OCI-LY7 (cell line): ENCODE measurements at regions not wholly inside any gene's neighbourhood (a gene's known extent, or its start where the extent isn't known, plus 50 kb on each side); places are given as distances from the start of the nearest gene placed in this dataset.

ENCODE experiments used
- BruUV-seq: library from RNA; stranded (reverse); fragments of 400-500 nt; replicated peaks from 2 replicates; lab custom pipeline; 2021; lab: Mats Ljungman, UMichigan
- CTCF ChIA-PET: fragments of 300-600 bp; sonication (Branson Sonifier 250); formaldehyde crosslinking; loops from one replicate; lab custom pipeline; 2022; ENCODE audit warnings: antibody characterized with exemption; ENCODE audit not compliant: unreplicated experiment; lab: Charles Lee
- POLR2A ChIA-PET: fragments of 300-600 bp; sonication (Branson Sonifier 250); formaldehyde crosslinking; loops from one replicate; lab custom pipeline; 2022; ENCODE audit warnings: antibody characterized with exemption; lab: Charles Lee
- DNase-seq: peaks from one replicate; pipeline ENCODE4 v3.0.0-alpha.2; 2015; ENCODE audit warnings: low spot score
- H2AFZ ChIP-seq: fragments of 200-600 bp; sonication (generic), shearing (Covaris generic); 2 replicates; pipeline ENCODE4 v1.6.1; 2014; ENCODE audit warnings: mild to moderate bottlenecking, antibody characterized with exemption, low read length, moderate library complexity
- H3K27ac ChIP-seq: fragments of 200-600 bp; sonication (generic); 2 replicates; pipeline ENCODE4 v1.5.1; 2014; ENCODE audit warnings: mixed run types, low read depth, mild to moderate bottlenecking, moderate library complexity, low read length, inconsistent platforms; ENCODE audit not compliant: poor library complexity, severe bottlenecking
- H3K36me3 ChIP-seq: fragments of 200-600 bp; sonication (generic); 2 replicates; pipeline ENCODE4 v1.6.1; 2014; ENCODE audit warnings: mild to moderate bottlenecking, antibody characterized with exemption, low read length, moderate library complexity, mixed read lengths; ENCODE audit not compliant: insufficient read depth
- H3K4me1 ChIP-seq: fragments of 200-600 bp; sonication (generic); 2 replicates; pipeline ENCODE4 v1.5.1; 2014; ENCODE audit warnings: mild to moderate bottlenecking, low read length; ENCODE audit not compliant: insufficient read depth, poor library complexity, severe bottlenecking
- H3K4me2 ChIP-seq: fragments of 200-600 bp; sonication (generic); 2 replicates; pipeline ENCODE4 v1.6.1; 2014; ENCODE audit warnings: mild to moderate bottlenecking, low read length
- H3K4me3 ChIP-seq: fragments of 200-600 bp; sonication (generic); 2 replicates; pipeline ENCODE4 v1.5.1; 2014; ENCODE audit warnings: mild to moderate bottlenecking, low read depth, low read length; ENCODE audit not compliant: poor library complexity, severe bottlenecking
- H3K79me2 ChIP-seq: fragments of 200-600 bp; sonication (generic); 2 replicates; pipeline ENCODE4 v1.6.1; 2016; ENCODE audit warnings: low read depth, mild to moderate bottlenecking, low read length, moderate library complexity, mixed read lengths; ENCODE audit not compliant: insufficient read depth
- H3K9me2 ChIP-seq: fragments of 200-600 bp; sonication (generic); 2 replicates; pipeline ENCODE4 v1.6.1; 2016; ENCODE audit warnings: mild to moderate bottlenecking, low read length, mixed read lengths; ENCODE audit not compliant: insufficient read depth
- H3K9me3 ChIP-seq: fragments of 200-600 bp; sonication (generic); 2 replicates; pipeline ENCODE4 v1.6.1; 2014; ENCODE audit warnings: mild to moderate bottlenecking, mixed run types, low read length, mixed read lengths
- H4K20me1 ChIP-seq: fragments of 200-600 bp; sonication (generic); 2 replicates; pipeline ENCODE4 v1.6.1; 2014; ENCODE audit warnings: mild to moderate bottlenecking, antibody characterized with exemption, low read length, moderate library complexity, mixed read lengths; ENCODE audit not compliant: insufficient read depth
- EZH2phosphoT487 ChIP-seq: fragments of 200-600 bp; sonication (generic); IDR thresholded peaks from 2 replicates; pipeline ENCODE4 v1.6.1; 2018; ENCODE audit warnings: low read depth, borderline replicate concordance, mild to moderate bottlenecking, mixed run types, antibody characterized with exemption, low read length, moderate library complexity, mixed read lengths
- intact Hi-C: fragments of 100-400 bp; cut with micrococcal nuclease; formaldehyde crosslinking; loops from one replicate; pipeline ENCODE4 v1.10.0; 2022; ENCODE audit not compliant: unreplicated experiment
- TF ChIP-seq, protein P1 (sequence below): fragments of 200-600 bp; sonication (generic); conservative IDR thresholded peaks from 2 replicates; pipeline ENCODE4 v1.5.1; 2014; ENCODE audit warnings: mild to moderate bottlenecking, antibody characterized with exemption, low read length, moderate library complexity, mixed read lengths

DNA sequence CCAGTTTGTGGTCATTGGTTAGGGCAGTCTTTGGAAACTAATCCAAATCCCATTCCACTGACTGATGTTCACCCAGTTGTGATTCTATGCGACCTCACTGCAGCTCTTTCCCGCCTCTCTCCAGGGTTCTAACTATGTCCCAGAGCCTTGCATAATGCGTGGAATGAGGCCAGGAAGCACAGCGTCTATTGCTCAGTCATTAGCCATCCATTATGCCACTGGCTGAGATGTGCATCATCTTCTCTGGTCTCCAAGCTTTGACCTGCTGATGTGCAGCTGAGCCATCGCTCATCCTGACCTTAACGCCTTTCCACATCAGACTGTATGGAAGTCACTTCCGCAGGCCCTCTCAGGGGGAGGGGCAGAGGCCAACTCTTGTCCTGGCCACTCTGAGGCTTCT, 115.4 kb upstream of the VRK1 start:
- Histone ChIP-seq H3K4me1 (no peaks in the 10 kb centered on the region), H3K79me2 (no peaks in the 10 kb centered on the region), H3K9me3 (no peaks in the 10 kb centered on the region), H3K9me2 (no peaks in the 10 kb centered on the region), H2AFZ (no peak overlapping the region), H3K36me3 (no peaks in the 10 kb centered on the region), H3K27ac (no peak overlapping the region), H3K4me3 (no peak overlapping the region), H3K4me2 (no peak overlapping the region), H4K20me1 (no peaks in the 10 kb centered on the region)
- CTCF ChIA-PET, result no interaction called here
- BruUV-seq, result no TSS peak
- TF ChIP-seq, protein P1, sequence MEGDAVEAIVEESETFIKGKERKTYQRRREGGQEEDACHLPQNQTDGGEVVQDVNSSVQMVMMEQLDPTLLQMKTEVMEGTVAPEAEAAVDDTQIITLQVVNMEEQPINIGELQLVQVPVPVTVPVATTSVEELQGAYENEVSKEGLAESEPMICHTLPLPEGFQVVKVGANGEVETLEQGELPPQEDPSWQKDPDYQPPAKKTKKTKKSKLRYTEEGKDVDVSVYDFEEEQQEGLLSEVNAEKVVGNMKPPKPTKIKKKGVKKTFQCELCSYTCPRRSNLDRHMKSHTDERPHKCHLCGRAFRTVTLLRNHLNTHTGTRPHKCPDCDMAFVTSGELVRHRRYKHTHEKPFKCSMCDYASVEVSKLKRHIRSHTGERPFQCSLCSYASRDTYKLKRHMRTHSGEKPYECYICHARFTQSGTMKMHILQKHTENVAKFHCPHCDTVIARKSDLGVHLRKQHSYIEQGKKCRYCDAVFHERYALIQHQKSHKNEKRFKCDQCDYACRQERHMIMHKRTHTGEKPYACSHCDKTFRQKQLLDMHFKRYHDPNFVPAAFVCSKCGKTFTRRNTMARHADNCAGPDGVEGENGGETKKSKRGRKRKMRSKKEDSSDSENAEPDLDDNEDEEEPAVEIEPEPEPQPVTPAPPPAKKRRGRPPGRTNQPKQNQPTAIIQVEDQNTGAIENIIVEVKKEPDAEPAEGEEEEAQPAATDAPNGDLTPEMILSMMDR, result no peak
- TF ChIP-seq EZH2phosphoT487, result no peak
- no peak for DNase-seq
- intact Hi-C loops, result no loop called here
- POLR2A ChIA-PET, result no interaction called here

DNA sequence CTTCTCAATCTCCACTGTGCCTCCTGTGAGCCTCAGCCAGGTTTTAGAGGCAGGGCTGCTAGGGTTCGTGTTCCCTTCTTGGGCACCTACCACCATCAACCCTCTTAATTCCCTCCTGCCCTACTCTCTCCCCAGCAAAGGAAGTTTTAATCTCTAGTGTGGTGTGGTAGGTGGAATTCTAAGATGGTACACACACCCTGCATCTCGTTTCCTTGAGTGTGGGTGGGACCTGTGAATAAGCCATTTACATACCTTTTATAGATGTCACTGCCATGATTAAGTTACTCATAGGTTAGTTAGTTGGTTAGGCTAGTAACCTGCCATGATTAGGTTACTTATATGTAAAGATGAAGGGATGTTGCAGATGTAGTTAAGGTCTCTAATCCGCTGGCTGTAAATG, 114.8 kb upstream of the VRK1 start:
- CTCF ChIA-PET, result no interaction called here
- no TSS peak for BruUV-seq

DNA sequence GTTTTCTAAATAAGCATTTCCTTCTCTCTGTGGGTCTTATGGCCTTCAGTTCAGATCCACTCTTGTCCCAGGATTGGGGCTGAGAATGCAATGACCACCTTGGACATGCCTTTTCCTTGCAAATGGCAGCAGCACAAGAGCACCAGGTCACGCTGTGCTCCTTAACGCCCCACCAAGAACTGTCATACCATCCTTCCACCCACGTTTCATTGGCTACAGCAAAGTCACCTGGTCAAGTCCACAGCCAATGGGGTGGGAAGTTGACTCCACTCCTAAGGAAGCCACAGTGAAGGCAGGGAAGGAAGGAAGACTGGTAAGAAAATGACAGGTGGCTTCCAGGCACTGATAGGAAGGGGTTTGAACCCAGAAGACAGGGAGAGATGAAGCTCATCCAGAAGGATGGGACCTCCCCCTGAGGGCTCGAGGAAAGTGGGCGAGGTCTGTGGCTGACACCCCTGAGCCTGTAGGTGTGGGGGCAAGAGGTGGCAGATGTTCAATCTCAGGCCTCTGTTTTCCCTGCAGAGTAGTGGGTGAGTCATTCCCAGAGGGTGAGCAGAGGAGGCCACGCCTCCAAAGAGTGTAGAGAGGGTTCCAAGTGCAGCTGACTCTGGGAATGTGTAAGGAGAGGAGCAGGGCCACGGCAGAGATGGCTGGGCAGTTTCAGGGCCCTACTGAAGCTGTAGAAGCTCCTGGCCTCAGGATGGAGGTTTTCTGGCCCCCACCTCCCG, 113.5 kb upstream of the VRK1 start:
- BruUV-seq, result no TSS peak
- no peaks in the 10 kb centered on the region for H3K9me3 ChIP-seq
- no peak overlapping the region for H3K4me2 ChIP-seq
- no peaks in the 10 kb centered on the region for H3K79me2 ChIP-seq
- ChIA-PET CTCF (no interaction called here), POLR2A (no interaction called here)
- H3K27ac ChIP-seq, result no peak overlapping the region
- no peaks in the 10 kb centered on the region for H4K20me1 ChIP-seq
- no peak overlapping the region for H3K4me3 ChIP-seq
- no peaks in the 10 kb centered on the region for H3K9me2 ChIP-seq
- no peaks in the 10 kb centered on the region for H3K4me1 ChIP-seq
- no peak overlapping the region for H2AFZ ChIP-seq
- TF ChIP-seq EZH2phosphoT487, result no peak
- no peaks in the 10 kb centered on the region for H3K36me3 ChIP-seq
- intact Hi-C loops, result no loop called here
- DNase-seq, result no peak

More for the DNA sequence above, 114.8 kb upstream of the VRK1 start:
- Histone ChIP-seq H4K20me1 (no peaks in the 10 kb centered on the region), H3K4me3 (no peak overlapping the region), H3K4me1 (no peaks in the 10 kb centered on the region), H3K36me3 (no peaks in the 10 kb centered on the region), H3K9me2 (no peaks in the 10 kb centered on the region), H3K9me3 (no peaks in the 10 kb centered on the region), H3K79me2 (no peaks in the 10 kb centered on the region), H3K27ac (no peak overlapping the region), H2AFZ (no peak overlapping the region), H3K4me2 (no peak overlapping the region)
- POLR2A ChIA-PET, result no interaction called here
- no peak for DNase-seq
- TF ChIP-seq EZH2phosphoT487, result no peak
- TF ChIP-seq, protein P1, result no peak
- intact Hi-C loops, result no loop called here
